Esophagus squamous epithelium (tissue), 4 donors: ENCODE measurements at regions not wholly inside any gene's neighbourhood (a gene's known extent, or its start where the extent isn't known, plus 50 kb on each side); places are given as distances from the start of the nearest gene placed in this dataset.

Experiments used
- POLR2A ChIP-seq, 4 donors: fragments of 450-650 bp; IDR thresholded peaks; one replicate each; pipeline ENCODE4 v1.6.1; 2017; ENCODE audit warnings: antibody characterized with exemption in 4 of 4, mild to moderate bottlenecking in 4 of 4, moderate library complexity in 3 of 4
- TF ChIP-seq, protein P1 (sequence below), 6 experiments: fragments of 450-650 bp in 4 of 6; fragments of 200-600 bp in 2 of 6; sonication (generic) in 2 of 6; IDR thresholded peaks; one replicate each; pipeline ENCODE4 v1.5.1; 2016 to 2019; ENCODE audit warnings: antibody characterized with exemption in 6 of 6, mild to moderate bottlenecking in 4 of 6, moderate library complexity in 4 of 6

DNA sequence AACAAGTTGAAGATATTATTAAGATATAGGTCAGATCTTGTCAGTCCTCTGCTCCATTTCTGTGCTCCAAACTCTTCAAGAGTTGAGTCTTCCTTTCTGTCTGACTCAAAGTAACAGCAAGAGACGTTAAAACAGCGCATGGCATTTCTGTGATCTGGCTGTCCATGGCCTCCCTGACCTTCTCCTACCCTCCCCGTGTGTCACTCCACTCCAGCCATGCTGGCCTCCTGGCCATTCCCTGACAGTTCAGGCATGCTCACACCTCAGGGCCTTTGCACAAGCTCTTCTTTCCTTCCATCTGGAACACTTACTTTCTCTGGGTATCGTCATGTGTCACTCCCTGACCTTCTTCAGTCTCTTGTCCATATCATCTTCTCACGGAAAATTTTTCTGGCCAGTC, 229.0 kb downstream of the CENPF start:
- TF ChIP-seq, protein P1, sequence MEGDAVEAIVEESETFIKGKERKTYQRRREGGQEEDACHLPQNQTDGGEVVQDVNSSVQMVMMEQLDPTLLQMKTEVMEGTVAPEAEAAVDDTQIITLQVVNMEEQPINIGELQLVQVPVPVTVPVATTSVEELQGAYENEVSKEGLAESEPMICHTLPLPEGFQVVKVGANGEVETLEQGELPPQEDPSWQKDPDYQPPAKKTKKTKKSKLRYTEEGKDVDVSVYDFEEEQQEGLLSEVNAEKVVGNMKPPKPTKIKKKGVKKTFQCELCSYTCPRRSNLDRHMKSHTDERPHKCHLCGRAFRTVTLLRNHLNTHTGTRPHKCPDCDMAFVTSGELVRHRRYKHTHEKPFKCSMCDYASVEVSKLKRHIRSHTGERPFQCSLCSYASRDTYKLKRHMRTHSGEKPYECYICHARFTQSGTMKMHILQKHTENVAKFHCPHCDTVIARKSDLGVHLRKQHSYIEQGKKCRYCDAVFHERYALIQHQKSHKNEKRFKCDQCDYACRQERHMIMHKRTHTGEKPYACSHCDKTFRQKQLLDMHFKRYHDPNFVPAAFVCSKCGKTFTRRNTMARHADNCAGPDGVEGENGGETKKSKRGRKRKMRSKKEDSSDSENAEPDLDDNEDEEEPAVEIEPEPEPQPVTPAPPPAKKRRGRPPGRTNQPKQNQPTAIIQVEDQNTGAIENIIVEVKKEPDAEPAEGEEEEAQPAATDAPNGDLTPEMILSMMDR (IDR thresholded peaks at IDR 0.05) = no peak
- TF ChIP-seq POLR2A (IDR thresholded peaks at IDR 0.05) = no peak
